ENCODE measurements at regions not wholly inside any gene's neighbourhood (a gene's known extent, or its start where the extent isn't known, plus 50 kb on each side); places are given as distances from the start of the nearest gene placed in this dataset.
"Not testable (repeated sequence)": the region's sequence is repeated elsewhere in the genome, so short reads cannot be mapped to it uniquely, and the experiment has no call there.

DNA sequence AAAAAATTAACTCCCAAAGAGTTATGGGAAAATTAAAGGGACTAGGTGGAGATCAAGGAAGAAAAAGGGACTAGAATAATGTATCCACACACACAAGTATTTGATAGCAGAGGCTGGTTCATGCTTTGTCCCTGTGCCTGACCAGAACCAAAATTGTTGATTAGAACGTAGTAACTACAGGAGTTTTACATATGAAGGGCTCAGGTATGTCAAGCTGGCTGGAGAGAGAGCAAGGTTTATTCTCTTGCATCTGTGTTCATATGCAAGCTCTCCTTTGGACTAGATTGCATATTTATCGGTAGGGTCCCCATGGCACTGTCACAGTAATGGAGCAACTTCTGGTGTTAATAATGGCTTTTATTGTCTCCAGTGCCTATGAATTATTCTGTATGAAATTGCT, 239.9 kb upstream of the TRPM3 start:
- no peak for DNase-seq

DNA sequence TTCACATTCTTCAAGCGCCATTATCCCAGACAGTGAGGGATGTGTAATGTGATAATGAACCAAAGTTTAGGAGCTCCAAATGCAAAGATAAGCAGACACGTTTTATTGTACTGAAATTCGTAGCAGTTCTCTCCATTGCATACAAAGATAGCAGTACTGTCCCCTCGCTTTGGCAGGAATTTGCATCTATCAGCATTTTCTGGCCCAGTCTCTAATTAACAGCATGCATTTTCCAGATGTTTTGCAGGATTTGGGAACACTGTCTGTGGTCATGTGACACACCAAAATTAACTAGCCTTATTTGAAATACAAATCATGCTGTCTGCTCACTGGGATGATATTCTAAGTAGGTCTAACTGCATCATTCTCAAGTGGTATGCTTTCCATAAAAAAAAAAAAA, 235.9 kb upstream of the TRPM3 start:
- no peak for DNase-seq

DNA sequence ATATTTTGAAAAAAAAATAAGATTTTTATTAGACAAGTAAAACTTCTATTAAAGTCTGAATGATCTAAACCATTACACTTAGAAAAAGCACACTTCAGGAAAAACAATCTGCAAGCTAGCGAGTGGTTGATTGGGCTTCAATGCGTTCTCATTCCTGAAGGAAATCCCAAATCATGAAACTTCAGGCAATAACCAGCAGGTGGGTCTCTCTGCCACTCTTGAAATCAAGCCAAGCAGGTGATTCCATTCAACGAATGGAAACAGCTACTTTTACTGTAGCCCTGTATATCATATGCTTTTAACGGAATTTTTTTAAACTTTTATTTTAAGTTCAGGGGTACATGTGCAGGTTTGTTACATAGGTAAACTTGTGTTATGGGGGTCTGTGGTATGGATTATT, 234.5 kb upstream of the TRPM3 start:
- DNase-seq = no peak

DNA sequence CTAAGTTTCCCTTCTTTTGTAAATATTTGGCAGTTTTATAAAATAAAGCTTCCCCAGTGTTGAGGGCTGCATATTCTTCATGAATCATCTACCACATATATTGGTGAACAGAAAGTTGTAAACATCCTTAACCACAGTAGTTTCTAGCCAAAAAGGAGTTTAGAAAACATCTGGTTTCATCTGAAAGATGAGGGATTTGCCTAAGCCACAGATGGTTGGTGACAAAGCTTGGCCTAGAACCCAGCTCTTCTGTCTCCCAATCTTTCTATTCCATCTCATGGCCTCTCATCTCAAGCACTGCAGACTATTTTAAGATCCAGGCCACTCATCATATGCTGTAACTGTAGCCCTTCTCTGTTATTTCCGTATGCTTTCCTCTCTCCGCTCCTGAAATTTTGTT, 232.3 kb upstream of the TRPM3 start:
- DNase-seq = no peak

DNA sequence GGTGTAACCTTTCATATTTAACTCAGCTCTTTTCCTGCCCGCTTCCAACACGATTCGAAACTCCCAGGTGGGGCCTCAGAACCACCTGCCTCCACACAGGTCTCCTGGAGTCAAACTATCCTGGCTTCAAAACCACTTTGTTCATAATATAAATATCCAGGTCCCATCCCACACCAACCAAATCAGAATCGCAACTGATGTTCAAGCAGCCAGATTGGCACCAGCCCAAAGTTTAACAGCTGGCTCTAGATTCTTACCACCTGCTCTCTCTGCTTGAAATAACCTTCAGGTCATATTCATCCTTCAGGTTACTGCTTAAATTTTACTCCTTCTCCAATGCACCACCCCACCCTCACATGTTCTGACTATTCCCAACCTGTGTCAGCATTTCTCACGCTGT, 231.4 kb upstream of the TRPM3 start:
- DNase-seq = no peak

DNA sequence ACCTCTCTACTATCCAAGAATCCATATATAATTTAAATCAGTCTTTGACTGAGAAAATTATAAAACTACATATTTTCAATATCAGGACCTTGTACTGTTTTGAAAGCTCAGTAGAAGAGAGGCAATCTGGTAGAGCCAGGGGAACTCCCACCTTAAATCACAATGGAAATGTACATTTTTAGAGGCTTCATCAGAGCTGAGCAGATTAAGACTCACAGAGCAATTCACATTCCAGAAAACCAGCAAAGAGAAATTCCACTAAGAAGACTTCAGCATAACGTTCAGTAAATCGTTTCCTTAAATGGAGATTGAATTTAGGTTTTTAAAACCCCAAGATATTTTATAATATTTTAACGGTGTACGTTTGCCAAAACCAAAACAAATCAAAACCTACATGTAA, 227.8 kb upstream of the TRPM3 start:
- DNase-seq = no peak

DNA sequence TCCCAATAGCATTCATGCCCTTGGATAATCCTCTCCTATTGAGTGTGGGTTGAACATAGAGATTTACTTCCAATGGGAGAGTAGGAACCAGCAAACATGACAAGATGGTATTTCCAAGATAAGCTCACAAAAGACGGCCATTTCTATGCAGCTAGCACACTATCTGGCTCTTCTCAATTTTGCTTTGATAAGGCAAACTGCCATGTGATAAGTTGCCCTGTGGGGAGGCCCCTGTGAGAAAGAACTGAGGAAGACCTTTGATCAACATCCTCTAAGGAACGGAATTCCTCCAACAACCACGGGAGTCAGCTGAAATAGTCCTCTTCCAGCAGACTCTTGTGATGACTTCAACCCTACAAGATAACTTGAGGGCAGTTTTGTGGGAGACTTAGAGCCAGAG, 211.9 kb upstream of the TRPM3 start:
- no peak for DNase-seq

DNA sequence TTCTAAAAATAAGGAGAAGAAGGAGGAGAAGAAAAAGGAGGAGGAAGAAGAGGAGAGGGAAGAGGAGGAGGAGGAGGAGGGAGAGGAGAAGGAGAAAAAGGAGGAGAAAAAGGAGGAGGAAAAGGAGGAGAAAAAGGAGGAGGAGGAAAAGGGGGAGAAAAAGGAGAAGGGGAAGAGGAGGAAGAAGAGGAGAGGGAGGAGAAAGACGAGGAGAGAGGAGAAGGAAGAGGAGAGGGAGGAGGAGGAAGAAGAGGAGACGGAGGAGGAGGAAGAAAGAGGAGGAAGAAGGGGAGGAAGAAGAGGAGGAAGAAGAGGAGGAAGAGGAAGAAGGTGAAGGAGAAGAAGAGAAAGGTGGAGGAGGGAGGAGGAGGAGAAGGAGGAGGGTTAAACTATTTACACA, 210.2 kb upstream of the TRPM3 start:
- DNase-seq = no peak

DNA sequence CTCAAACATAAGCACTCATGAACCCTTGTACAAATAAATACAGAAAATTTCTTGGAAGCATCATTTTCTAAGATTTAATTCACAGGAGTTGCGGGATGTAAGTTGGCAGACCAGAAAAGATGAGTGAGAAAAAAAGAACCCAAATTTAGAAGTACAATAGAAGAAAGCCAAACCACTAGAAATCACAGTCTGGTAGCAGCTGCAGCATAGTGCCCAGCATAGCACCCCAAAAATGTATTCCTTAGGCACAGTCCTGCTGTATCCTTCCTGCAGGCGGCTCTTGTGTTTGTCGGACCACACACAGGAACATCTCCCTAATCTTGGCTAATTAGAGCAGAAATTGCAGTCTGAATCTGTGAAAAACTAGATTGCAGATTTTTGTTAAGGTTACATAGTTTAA, 208.5 kb upstream of the TRPM3 start:
- DNase-seq = no peak

DNA sequence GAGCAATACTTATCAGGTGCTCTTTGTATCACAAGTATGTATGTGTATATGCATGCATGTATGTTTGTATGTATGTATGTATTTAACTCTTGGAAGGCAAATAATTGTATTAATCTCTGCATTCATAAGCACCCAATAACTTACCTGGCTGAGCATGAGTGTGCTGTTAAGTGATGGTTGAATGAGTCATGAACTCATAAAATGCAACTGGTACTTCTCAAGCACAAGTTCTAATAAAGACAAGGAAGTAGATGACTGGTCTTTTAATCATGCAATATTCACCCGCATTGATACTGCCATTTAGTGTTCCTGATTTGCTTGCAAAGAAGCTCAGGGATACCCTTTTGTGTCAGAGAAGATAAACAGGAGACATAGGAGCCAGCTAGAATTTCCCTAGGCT, 204.9 kb upstream of the TRPM3 start:
- no peak for DNase-seq

DNA sequence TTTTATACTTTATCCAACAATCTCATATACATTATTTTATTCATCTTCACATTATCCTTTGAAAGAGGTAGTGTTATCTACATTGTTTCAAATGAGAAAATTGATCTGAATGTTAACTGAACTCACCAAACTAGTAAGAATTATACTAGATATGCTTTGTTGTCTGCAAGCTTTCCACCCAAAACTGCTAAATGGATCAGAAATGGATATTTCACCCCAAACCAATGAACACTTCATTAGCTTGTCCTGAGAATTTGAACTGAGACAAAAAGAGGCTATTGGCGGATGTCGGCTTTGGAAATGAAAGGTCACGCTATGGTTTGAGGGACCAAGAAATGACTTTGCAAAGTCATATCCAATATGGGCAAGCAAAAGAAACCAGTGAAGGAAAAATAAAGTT, 201.9 kb upstream of the TRPM3 start:
- DNase-seq = no peak

DNA sequence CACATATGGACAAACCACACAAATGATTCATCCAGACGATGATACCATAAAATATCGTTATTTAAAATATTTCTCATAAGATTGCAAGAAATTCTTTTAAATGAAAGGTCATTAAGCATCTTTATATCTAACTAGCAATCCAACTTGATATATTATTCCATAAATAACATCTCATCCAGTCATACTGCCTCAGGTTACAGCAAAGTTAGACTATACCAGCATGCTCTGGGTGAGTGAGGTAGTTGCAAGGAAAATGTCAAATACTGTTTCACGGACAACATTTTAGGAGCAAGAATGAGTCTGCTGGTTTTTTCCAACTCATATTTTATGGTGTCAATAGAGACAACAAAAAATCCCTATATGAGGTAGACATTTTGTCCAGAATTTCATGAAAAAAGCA, 200.9 kb upstream of the TRPM3 start:
- DNase-seq = no peak

DNA sequence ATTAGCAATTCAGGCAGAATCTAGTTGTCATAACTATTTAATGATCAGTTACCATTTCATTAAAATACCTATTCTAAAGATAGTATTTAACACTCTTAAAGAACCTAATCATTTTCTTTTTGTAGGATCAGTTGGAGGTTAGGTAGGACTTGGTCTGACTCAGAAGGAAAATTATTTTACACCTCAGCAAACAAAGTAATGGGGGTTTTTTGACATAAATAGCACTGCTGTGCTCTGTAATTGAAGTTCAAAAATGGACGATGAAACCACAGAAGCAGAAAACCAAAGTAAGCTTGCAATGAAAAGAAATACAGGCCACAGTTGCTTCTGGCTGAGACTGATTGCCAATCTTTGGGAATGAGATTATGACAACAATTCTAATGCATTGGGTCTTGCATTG, 187.0 kb upstream of the TRPM3 start:
- no peak for DNase-seq

DNA sequence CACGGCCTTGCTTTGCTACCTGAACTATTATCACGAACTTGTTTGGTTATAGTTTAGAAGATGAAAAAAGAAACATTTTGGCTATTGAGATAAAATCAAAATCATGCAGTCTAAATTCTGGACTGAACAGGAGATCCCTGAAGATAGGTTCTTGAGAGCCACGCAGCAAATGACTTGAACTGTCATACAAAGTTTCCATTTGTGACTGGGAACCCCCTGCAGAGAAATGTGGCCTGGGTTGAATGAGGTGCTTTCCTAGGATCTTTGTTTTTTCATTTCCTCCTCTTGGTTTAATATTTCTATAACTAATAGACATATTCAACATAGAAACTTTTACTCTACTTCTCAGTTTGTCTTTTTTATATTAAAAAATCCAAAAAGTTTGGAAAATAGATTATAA, 184.7 kb upstream of the TRPM3 start:
- no peak for DNase-seq

DNA sequence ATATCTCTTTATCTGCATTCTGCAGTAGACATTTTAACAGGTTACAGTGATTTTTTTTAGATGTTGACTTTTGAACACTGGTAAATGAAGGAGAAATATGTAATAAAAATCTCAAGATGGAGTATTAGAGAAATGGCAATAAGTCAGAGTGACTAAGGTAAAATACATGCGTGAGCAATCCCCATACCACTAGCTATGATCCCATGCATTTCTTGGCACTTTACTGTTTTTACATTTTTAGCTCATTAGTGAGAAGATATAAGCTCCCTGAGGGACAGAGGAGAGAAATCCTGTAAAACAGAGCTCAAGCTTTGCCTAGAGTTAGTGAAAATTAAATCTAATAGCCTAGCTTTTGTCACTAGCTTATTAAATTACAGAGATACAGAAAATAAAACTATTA, 181.9 kb upstream of the TRPM3 start:
- DNase-seq = no peak

DNA sequence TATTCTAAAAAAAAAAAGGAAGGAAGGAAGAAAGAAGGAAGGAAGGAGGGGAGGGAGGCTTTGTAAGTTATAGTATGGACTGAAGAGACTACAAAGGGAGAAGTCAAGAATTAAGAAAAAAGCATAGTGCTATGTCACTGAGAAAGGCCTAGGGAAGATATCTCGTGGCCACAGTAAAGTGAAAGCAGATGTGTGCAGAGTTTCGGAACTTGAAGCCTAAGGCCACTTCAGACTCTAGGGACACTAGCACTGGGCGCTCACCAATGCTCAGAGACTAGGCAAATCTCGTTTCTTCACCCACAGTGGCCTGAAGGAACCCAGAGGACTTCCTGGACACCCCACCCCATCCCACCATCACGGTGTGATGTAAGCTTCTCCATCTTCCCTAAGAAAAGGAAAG, 181.4 kb upstream of the TRPM3 start:
- DNase-seq = no peak

DNA sequence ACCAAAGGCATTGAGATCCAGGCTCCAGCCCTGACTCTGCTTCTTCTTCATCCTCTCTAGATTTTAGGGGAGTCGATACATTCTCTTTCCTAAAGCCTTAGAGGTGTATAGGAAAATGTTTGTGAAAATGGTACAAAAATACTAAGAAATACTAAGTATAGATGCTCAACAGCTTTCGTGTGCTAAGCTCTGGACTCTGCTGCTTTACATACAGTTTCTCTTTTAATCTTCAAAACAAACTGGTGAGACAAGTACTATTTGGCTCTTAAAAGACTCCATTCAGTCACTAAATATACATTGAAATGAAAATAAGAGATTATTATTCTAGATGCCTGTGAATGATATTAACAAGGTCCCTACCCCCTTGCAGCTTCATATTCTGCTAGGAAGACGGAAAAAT, 174.5 kb upstream of the TRPM3 start:
- no peak for DNase-seq

DNA sequence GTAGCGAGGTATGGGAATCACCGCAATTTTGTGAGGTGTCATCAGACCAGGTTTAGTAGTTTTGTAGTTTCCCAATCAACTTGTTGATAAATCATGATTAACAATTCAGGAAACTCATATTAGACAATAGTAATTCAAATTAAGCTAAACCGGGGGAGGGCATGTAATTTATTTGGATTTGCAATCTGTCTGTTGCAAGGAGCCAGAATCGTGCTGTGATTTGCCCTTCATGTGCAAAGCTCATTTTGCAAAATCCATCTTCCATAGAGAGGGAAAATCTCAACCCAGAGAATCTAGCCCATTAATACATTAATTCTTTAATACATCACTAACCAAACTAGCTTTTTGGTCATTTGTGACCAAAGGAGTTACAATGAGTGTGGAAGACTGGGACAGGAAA, 164.7 kb upstream of the TRPM3 start:
- no peak for DNase-seq

DNA sequence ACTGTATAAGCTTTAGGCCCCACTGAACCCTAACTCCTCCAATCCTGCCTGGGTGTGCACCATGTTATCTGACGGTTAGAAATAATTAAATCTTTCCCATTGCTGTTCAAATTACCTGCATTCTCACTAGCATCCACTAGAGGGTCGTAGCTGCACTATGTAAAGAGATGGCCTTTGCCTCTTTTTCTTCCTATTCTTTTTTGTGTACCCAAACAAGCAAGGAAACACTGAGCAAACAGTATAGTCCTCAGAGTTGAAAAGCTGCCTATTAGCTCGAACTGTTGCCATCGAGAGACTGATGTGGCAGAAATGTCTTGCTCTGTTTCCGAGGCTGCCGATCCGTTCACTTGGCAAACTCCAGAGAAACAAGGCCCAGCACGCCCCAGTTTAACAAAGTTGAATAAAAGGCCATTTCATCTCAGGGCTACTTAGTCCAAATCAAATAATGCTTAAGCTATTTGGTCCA, 163.8 kb upstream of the TRPM3 start:
- DNase-seq = no peak

DNA sequence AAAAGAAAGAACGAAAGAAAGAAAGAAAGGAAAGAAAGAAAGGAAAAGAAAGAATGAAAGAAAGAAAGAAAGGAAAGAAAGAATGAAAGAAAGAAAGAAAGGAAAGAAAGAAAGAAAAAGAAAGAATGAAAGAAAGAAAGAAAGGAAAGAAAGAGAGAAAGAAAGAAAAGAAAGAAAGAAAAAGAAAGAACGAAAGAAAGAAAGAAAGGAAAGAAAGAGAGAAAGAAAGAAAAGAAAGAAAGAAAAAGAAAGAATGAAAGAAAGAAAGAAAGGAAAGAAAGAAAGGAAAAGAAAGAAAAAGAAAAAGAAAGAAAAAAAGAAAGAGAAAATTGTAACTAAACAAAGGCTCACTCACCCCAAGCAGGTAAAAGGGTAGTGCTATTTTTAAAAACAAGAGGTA, 160.7 kb upstream of the TRPM3 start:
- not testable (repeated sequence) for DNase-seq

DNA sequence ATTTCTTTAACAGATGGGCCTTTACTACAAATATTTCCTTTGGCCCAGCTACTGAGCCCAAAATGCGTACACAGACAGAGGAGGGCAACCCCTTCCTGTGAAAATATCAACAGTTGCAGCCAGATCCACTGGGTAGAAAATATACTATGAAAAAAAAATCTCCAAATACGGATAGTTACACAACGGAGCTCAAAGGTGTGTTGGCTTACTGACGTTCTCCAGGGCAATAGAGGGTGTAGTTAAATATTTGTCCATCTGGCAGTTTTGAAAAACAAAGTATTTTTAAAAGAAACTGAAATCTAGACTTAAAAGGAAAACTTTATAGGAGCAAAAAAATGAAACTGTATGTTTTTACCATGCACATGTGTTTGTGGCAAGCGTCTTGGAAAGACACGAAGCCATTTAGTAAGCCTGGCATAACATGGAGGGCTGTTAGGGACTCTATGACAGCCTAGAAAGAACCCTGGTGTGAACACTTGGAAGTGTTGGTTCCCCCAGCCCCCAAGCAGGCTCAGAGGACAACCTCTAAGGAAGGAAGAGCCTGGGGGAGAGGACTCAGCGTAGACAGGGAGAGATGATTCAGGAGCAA, 157.8 kb upstream of the TRPM3 start:
- no peak for DNase-seq

DNA sequence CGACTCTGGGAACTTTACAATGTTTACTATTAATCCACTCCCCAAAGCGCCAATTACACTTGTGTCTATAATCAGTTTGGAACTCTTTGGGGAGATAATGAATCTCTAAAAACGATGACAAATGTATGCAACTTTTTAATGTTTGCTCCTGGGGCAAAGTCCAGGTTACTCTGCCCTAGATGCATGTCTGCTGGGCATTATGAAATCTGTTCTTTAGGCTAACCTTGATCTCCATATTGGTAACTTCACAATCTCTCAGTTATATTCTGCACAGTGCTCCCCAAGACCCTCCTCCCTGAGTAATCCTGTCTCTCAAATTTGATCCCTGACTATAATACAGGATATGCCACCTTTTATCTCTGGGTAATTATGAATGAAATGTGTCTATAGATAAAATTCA, 152.2 kb upstream of the TRPM3 start:
- no peak for DNase-seq

DNA sequence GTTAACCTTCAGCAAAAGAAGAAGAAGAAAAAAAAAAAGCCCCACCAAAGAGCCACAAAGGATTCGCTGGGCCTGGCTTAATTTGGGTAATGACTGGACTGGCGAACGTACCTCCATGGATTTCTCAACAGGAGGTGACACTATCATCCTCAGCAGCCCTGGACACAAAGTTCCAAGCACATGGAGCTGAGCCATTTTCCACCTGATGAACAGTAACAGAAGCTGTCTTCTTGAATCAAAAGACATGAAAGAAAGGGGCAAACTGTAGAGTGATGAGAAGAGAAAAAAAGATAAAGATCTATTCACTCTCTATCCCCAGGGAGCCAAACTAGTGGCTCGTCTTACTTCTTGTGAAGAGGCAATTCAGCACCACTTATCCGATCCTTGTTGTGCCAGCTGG, 150.2 kb upstream of the TRPM3 start:
- no peak for DNase-seq

DNA sequence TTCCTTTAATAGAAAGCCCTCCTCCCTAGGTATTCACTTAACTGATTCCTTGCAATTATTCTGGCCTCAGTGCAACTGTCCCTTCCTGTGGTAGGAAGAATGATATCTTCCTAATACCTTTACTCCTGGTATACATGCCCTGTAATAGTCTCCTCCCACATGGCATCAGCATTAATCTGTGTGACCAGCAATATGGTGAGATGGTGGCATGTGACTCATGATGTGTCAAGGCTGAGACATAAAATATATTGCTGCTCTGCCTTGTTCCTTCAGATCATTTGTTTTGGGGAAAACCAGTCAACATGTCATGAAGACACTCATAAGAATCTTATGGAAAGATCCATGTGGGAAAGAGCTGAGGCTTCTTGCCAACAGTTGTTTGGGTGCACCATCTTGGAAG, 149.1 kb upstream of the TRPM3 start:
- DNase-seq = no peak

DNA sequence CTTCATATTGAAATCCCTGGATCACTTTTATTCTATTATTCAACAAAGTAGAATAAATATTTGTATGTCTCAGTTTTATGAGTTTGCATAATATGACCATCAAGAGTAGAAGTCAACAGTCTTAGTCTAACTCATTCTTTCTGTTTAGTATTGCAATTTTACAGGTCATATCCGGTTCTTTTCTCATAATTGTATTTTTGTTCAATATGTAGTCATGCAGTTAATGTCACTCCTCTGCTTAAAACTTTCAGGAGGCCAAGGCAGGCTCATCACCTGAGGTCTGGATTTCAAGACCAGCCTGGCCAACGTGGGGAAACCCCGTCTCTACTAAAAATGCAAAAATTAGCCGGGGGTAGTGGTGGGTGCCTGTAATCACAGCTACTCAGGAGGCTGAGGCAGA, 148.4 kb upstream of the TRPM3 start:
- no peak for DNase-seq
